Breast epithelium (tissue), 4 donors: ENCODE measurements at regions not wholly inside any gene's neighbourhood (a gene's known extent, or its start where the extent isn't known, plus 50 kb on each side); places are given as distances from the start of the nearest gene placed in this dataset.

Experiments used
- DNase-seq, 2 donors: peaks; one replicate each; pipeline ENCODE4 v3.0.0-alpha.2; 2019; ENCODE audit warnings: low spot score in 2 of 2
- H3K27ac ChIP-seq, 2 donors: fragments of 200-600 bp; sonication (generic) in 1 of 2; one replicate each; pipeline ENCODE4 v1.5.1; 2016 to 2019; ENCODE audit warnings: mild to moderate bottlenecking in 1 of 2
- H3K27me3 ChIP-seq, 2 donors: fragments of 200-600 bp; sonication (generic) in 1 of 2; one replicate each; pipeline versions ENCODE4 v1.5.1 to v1.6.0; 2017 to 2019; ENCODE audit warnings: control low read depth in 1 of 2, mild to moderate bottlenecking in 1 of 2
- H3K36me3 ChIP-seq: fragments of 200-600 bp; one replicate; pipeline ENCODE4 v1.5.1; 2019
- H3K4me1 ChIP-seq, 2 donors: fragments of 200-600 bp; sonication (generic); one replicate each; pipeline ENCODE4 v1.5.1; 2016 to 2019; ENCODE audit warnings: control low read depth in 1 of 2
- H3K4me3 ChIP-seq, 3 donors: fragments of 200-600 bp; sonication (generic); 1 replicate in 2 of 3; 2 replicates in 1 of 3; pipeline ENCODE4 v1.5.1; 2016 to 2019; ENCODE audit warnings: mild to moderate bottlenecking in 3 of 3, moderate library complexity in 2 of 3
- H3K9me3 ChIP-seq, 2 donors: fragments of 200-600 bp; sonication (generic) in 1 of 2; one replicate each; pipeline ENCODE4 v1.5.1; 2016 to 2019; ENCODE audit warnings: control low read depth in 1 of 2
- CTCF ChIP-seq, 3 donors: fragments of 450-650 bp; IDR thresholded peaks; one replicate each; pipeline ENCODE4 v1.5.1; 2016 to 2017; ENCODE audit warnings: antibody characterized with exemption in 3 of 3, mild to moderate bottlenecking in 3 of 3, moderate library complexity in 3 of 3
- POLR2A ChIP-seq: fragments of 450-650 bp; IDR thresholded peaks from one replicate; pipeline ENCODE4 v1.6.1; 2016; ENCODE audit warnings: antibody characterized with exemption, mild to moderate bottlenecking, moderate library complexity
- POLR2AphosphoS5 ChIP-seq, 3 donors: sonication (generic); formaldehyde crosslinking; IDR thresholded peaks; one replicate each; pipeline ENCODE4 v1.6.1; 2017; ENCODE audit warnings: antibody characterized with exemption in 3 of 3
- intact Hi-C: fragments of 100-400 bp; cut with DNase I; formaldehyde crosslinking; loops from one replicate; pipeline ENCODE4 v1.15.1; 2023; ENCODE audit warnings: low total_unique reads

- intact Hi-C loops: no loop called here
- TF ChIP-seq POLR2A (no peak), CTCF (IDR thresholded peaks at IDR 0.05) (no peak), POLR2AphosphoS5 (IDR thresholded peaks at IDR 0.05) (no peak)
These were observed 608.0 kb upstream of the EPHA7 start for GRCh38 chr6:94027374-94027773.

GRCh38 chr6:94026575-94026974 lies 607.2 kb upstream of the EPHA7 start:
- Histone ChIP-seq H3K27ac (no peak overlapping the region), H3K4me3 (no peak overlapping the region), H3K4me1 (no peaks in the 10 kb centered on the region), H3K9me3 (peaks cover 0 to 8% of the 10 kb centered on the region in 2 donors), H3K27me3 (no peaks in the 10 kb centered on the region), H3K36me3 (no peaks in the 10 kb centered on the region)
- intact Hi-C loops: no loop called here
- no peak for DNase-seq
- no peak for TF ChIP-seq POLR2AphosphoS5 (IDR thresholded peaks at IDR 0.05)

More at GRCh38 chr6:94027374-94027773, 608.0 kb upstream of the EPHA7 start:
- H3K27me3 ChIP-seq: no peaks in the 10 kb centered on the region
- H3K4me3 ChIP-seq: no peak overlapping the region
- DNase-seq: no peak
- H3K36me3 ChIP-seq: no peaks in the 10 kb centered on the region
- H3K27ac ChIP-seq: no peak overlapping the region
- H3K9me3 ChIP-seq: peaks cover 0 to 8% of the 10 kb centered on the region in 2 donors
- no peaks in the 10 kb centered on the region for H3K4me1 ChIP-seq

GRCh38 chr6:94005835-94006234 lies 586.5 kb upstream of the EPHA7 start:
- Histone ChIP-seq H3K4me3 (no peak overlapping the region), H3K27me3 (no peaks in the 10 kb centered on the region), H3K36me3 (no peaks in the 10 kb centered on the region), H3K4me1 (no peaks in the 10 kb centered on the region), H3K27ac (no peak overlapping the region), H3K9me3 (no peaks in the 10 kb centered on the region)
- DNase-seq: no peak
- TF ChIP-seq CTCF (IDR thresholded peaks at IDR 0.05): no peak
- no peak for TF ChIP-seq POLR2AphosphoS5 (IDR thresholded peaks at IDR 0.05)
- no peak for TF ChIP-seq POLR2A
- intact Hi-C loops: no loop called here

DNA sequence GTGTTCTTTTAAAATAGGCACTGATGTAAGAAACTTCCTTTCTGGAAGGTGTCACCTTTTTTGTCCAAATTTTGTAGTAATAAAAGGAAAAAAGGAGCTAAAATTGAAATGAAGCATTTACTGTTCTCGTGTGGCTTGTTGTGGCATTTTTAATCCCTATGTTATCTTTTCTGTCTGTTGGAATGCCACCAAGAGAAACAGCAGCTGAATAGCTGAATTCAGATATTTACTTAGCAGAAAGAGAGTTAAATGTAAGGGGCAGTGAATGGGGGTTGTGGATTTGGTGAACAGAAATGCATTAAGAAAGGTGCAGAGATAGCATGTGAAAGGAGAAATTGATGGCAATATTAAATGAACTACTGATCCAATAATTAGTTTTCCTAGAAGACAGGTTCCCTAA lies 573.6 kb upstream of the EPHA7 start:
- H3K36me3 ChIP-seq: no peaks in the 10 kb centered on the region
- H3K9me3 ChIP-seq: no peaks in the 10 kb centered on the region
- intact Hi-C loops: no loop called here
- H3K27me3 ChIP-seq: no peaks in the 10 kb centered on the region
- no peak for TF ChIP-seq CTCF (IDR thresholded peaks at IDR 0.05)
- TF ChIP-seq POLR2AphosphoS5 (IDR thresholded peaks at IDR 0.05): no peak
- no peak for TF ChIP-seq POLR2A
- H3K4me3 ChIP-seq: no peak overlapping the region
- H3K4me1 ChIP-seq: no peaks in the 10 kb centered on the region
- no peak overlapping the region for H3K27ac ChIP-seq
- DNase-seq: no peak

DNA sequence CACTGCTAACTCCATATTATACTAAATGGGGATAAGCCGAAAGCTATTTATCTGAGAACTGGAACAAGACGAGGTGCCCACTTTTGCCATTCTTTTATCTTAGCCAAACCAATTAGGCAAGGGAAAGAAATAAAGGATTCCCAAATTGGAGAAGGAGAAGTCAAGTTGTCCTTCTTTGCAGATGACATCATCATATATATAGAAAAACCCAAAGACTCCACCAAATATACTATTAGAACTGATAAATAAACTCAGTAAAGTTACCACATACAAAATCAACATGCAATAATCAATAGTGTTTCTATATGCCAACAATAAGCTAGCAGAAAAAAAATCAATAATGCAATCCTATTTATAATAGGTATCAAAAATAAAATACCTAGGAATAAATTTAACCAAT lies 570.3 kb upstream of the EPHA7 start:
- no peaks in the 10 kb centered on the region for H3K27me3 ChIP-seq
- no peak overlapping the region for H3K27ac ChIP-seq
- H3K4me3 ChIP-seq: no peak overlapping the region
- no peaks in the 10 kb centered on the region for H3K4me1 ChIP-seq
- DNase-seq: no peak
- no peaks in the 10 kb centered on the region for H3K9me3 ChIP-seq
- TF ChIP-seq POLR2A: no peak
- no peak for TF ChIP-seq POLR2AphosphoS5 (IDR thresholded peaks at IDR 0.05)
- TF ChIP-seq CTCF (IDR thresholded peaks at IDR 0.05): no peak
- intact Hi-C loops: no loop called here
- H3K36me3 ChIP-seq: no peaks in the 10 kb centered on the region

GRCh38 chr6:93985953-93986352 lies 566.6 kb upstream of the EPHA7 start:
- Histone ChIP-seq H3K27me3 (no peaks in the 10 kb centered on the region), H3K9me3 (no peaks in the 10 kb centered on the region), H3K4me1 (no peaks in the 10 kb centered on the region), H3K36me3 (no peaks in the 10 kb centered on the region), H3K4me3 (no peak overlapping the region), H3K27ac (no peak overlapping the region)
- TF ChIP-seq POLR2AphosphoS5 (IDR thresholded peaks at IDR 0.05) (no peak), CTCF (IDR thresholded peaks at IDR 0.05) (no peak)
- intact Hi-C loops: no loop called here
- DNase-seq: no peak
